ENCODE measurements at regions not wholly inside any gene's neighbourhood (a gene's known extent, or its start where the extent isn't known, plus 50 kb on each side); places are given as distances from the start of the nearest gene placed in this dataset.

GRCh38 chr15:100759698-100760356 is 119.8 kb upstream of the ALDH1A3 start:
- TF ChIP-seq GTF2F1 (IDR thresholded peaks at IDR 0.05; ENCODE audit: borderline replicate concordance, low read depth, low read length) (no peak), CTCF (IDR thresholded peaks at IDR 0.05; ENCODE audit: control extremely low read depth in 1 of 3, insufficient read depth in 1 of 3, low read depth in 1 of 3, low read length in 3 of 3) (no peak), YY1 (IDR thresholded peaks at IDR 0.05; ENCODE audit: low read depth, low read length) (no peak), POLR2A (IDR thresholded peaks at IDR 0.05; ENCODE audit: control extremely low read depth in 1 of 2, low read depth in 2 of 2, low read length in 2 of 2) (no peak), EP300 (IDR thresholded peaks at IDR 0.05; ENCODE audit: borderline replicate concordance in 1 of 2, low read depth in 2 of 2, low read length in 2 of 2) (no peak), EGR1 (IDR thresholded peaks at IDR 0.05; ENCODE audit: borderline replicate concordance, low read depth, low read length) (no peak), E2F6 (IDR thresholded peaks at IDR 0.05) (no peak), TAF7 (optimal IDR thresholded peaks at IDR 0.05; ENCODE audit: borderline replicate concordance, low read depth, low read length) (no peak), SIRT6 (IDR thresholded peaks at IDR 0.05; ENCODE audit: low read length) (no peak), MAX (IDR thresholded peaks at IDR 0.05) (no peak)

Measured in H1 (cell line).